ENCODE measurements at regions not wholly inside any gene's neighbourhood (a gene's known extent, or its start where the extent isn't known, plus 50 kb on each side); places are given as distances from the start of the nearest gene placed in this dataset.

- no peaks in the 10 kb centered on the region for H3K4me1 ChIP-seq (ENCODE audit: control insufficient read depth, insufficient read depth, low read length)
Observed at GRCh38 chr4:163582703-163583102, 88.2 kb downstream of the TMA16 start.

GRCh38 chr4:163587867-163588266, 93.4 kb downstream of the TMA16 start:
- H3K9ac ChIP-seq (ENCODE audit: low read depth, low read length) = no peak overlapping the region

More at GRCh38 chr4:163582703-163583102, 88.2 kb downstream of the TMA16 start:
- no peak overlapping the region for H3K27ac ChIP-seq (ENCODE audit: low read depth, low read length)
- H3K27me3 ChIP-seq (ENCODE audit: control insufficient read depth, insufficient read depth, low read length) = no peaks in the 10 kb centered on the region
- peaks cover 2% of the 10 kb centered on the region for H3K9me3 ChIP-seq (ENCODE audit: control insufficient read depth, insufficient read depth, low read length)
- H3K9ac ChIP-seq (ENCODE audit: low read depth, low read length) = no peak overlapping the region
- H3K4me3 ChIP-seq (ENCODE audit: low read depth, low read length) = no peak overlapping the region
- no peaks in the 10 kb centered on the region for H3K36me3 ChIP-seq (ENCODE audit: control insufficient read depth, insufficient read depth, low read length)

GRCh38 chr4:163588532-163588931, 94.0 kb downstream of the TMA16 start:
- Histone ChIP-seq H3K9ac (ENCODE audit: low read depth, low read length) (no peak overlapping the region), H3K27me3 (ENCODE audit: control insufficient read depth, insufficient read depth, low read length) (no peaks in the 10 kb centered on the region), H3K27ac (ENCODE audit: low read depth, low read length) (no peak overlapping the region), H3K4me1 (ENCODE audit: control insufficient read depth, insufficient read depth, low read length) (no peaks in the 10 kb centered on the region), H3K9me3 (ENCODE audit: control insufficient read depth, insufficient read depth, low read length) (peaks cover 2% of the 10 kb centered on the region), H3K4me3 (ENCODE audit: low read depth, low read length) (no peak overlapping the region), H3K36me3 (ENCODE audit: control insufficient read depth, insufficient read depth, low read length) (no peaks in the 10 kb centered on the region)

More at GRCh38 chr4:163587867-163588266, 93.4 kb downstream of the TMA16 start:
- Histone ChIP-seq H3K27ac (ENCODE audit: low read depth, low read length) (no peak overlapping the region), H3K4me1 (ENCODE audit: control insufficient read depth, insufficient read depth, low read length) (no peaks in the 10 kb centered on the region), H3K36me3 (ENCODE audit: control insufficient read depth, insufficient read depth, low read length) (no peaks in the 10 kb centered on the region), H3K4me3 (ENCODE audit: low read depth, low read length) (no peak overlapping the region), H3K9me3 (ENCODE audit: control insufficient read depth, insufficient read depth, low read length) (peaks cover 2% of the 10 kb centered on the region), H3K27me3 (ENCODE audit: control insufficient read depth, insufficient read depth, low read length) (no peaks in the 10 kb centered on the region)

- peaks cover 2% of the 10 kb centered on the region for H3K9me3 ChIP-seq (ENCODE audit: control insufficient read depth, insufficient read depth, low read length)
- no peaks in the 10 kb centered on the region for H3K4me1 ChIP-seq (ENCODE audit: control insufficient read depth, insufficient read depth, low read length)
- H3K27me3 ChIP-seq (ENCODE audit: control insufficient read depth, insufficient read depth, low read length) = no peaks in the 10 kb centered on the region
- no peaks in the 10 kb centered on the region for H3K36me3 ChIP-seq (ENCODE audit: control insufficient read depth, insufficient read depth, low read length)
- H3K9ac ChIP-seq (ENCODE audit: low read depth, low read length) = no peak overlapping the region
- no peak overlapping the region for H3K4me3 ChIP-seq (ENCODE audit: low read depth, low read length)
- no peak overlapping the region for H3K27ac ChIP-seq (ENCODE audit: low read depth, low read length)
Observed at GRCh38 chr4:163590103-163590502, 95.6 kb downstream of the TMA16 start.

GRCh38 chr4:163590619-163591264, 96.3 kb downstream of the TMA16 start:
- no peaks in the 10 kb centered on the region for H3K27me3 ChIP-seq (ENCODE audit: control insufficient read depth, insufficient read depth, low read length)
- peaks cover 2% of the 10 kb centered on the region for H3K9me3 ChIP-seq (ENCODE audit: control insufficient read depth, insufficient read depth, low read length)
- H3K4me3 ChIP-seq (ENCODE audit: low read depth, low read length) = no peak overlapping the region
- H3K9ac ChIP-seq (ENCODE audit: low read depth, low read length) = no peak overlapping the region
- H3K27ac ChIP-seq (ENCODE audit: low read depth, low read length) = no peak overlapping the region
- no peaks in the 10 kb centered on the region for H3K4me1 ChIP-seq (ENCODE audit: control insufficient read depth, insufficient read depth, low read length)
- no peaks in the 10 kb centered on the region for H3K36me3 ChIP-seq (ENCODE audit: control insufficient read depth, insufficient read depth, low read length)

- Histone ChIP-seq H3K9me3 (ENCODE audit: control insufficient read depth, insufficient read depth, low read length) (peaks cover 2% of the 10 kb centered on the region), H3K4me1 (ENCODE audit: control insufficient read depth, insufficient read depth, low read length) (no peaks in the 10 kb centered on the region), H3K27ac (ENCODE audit: low read depth, low read length) (no peak overlapping the region), H3K9ac (ENCODE audit: low read depth, low read length) (no peak overlapping the region), H3K36me3 (ENCODE audit: control insufficient read depth, insufficient read depth, low read length) (no peaks in the 10 kb centered on the region), H3K27me3 (ENCODE audit: control insufficient read depth, insufficient read depth, low read length) (no peaks in the 10 kb centered on the region), H3K4me3 (ENCODE audit: low read depth, low read length) (no peak overlapping the region)
Observed at GRCh38 chr4:163591614-163592020, 97.1 kb downstream of the TMA16 start.

GRCh38 chr4:163592212-163592611, 97.7 kb downstream of the TMA16 start:
- no peaks in the 10 kb centered on the region for H3K27me3 ChIP-seq (ENCODE audit: control insufficient read depth, insufficient read depth, low read length)
- H3K9ac ChIP-seq (ENCODE audit: low read depth, low read length) = no peak overlapping the region
- no peak overlapping the region for H3K4me3 ChIP-seq (ENCODE audit: low read depth, low read length)
- no peak overlapping the region for H3K27ac ChIP-seq (ENCODE audit: low read depth, low read length)
- no peaks in the 10 kb centered on the region for H3K4me1 ChIP-seq (ENCODE audit: control insufficient read depth, insufficient read depth, low read length)
- no peaks in the 10 kb centered on the region for H3K36me3 ChIP-seq (ENCODE audit: control insufficient read depth, insufficient read depth, low read length)
- peaks cover 2% of the 10 kb centered on the region for H3K9me3 ChIP-seq (ENCODE audit: control insufficient read depth, insufficient read depth, low read length)

GRCh38 chr4:163595580-163595979, 101.1 kb downstream of the TMA16 start:
- Histone ChIP-seq H3K9ac (ENCODE audit: low read depth, low read length) (no peak overlapping the region), H3K4me3 (ENCODE audit: low read depth, low read length) (no peak overlapping the region), H3K27me3 (ENCODE audit: control insufficient read depth, insufficient read depth, low read length) (no peaks in the 10 kb centered on the region), H3K27ac (ENCODE audit: low read depth, low read length) (no peak overlapping the region), H3K36me3 (ENCODE audit: control insufficient read depth, insufficient read depth, low read length) (no peaks in the 10 kb centered on the region), H3K9me3 (ENCODE audit: control insufficient read depth, insufficient read depth, low read length) (no peaks in the 10 kb centered on the region), H3K4me1 (ENCODE audit: control insufficient read depth, insufficient read depth, low read length) (peaks cover 6% of the 10 kb centered on the region)

GRCh38 chr4:163598028-163598427, 103.5 kb downstream of the TMA16 start:
- no peaks in the 10 kb centered on the region for H3K36me3 ChIP-seq (ENCODE audit: control insufficient read depth, insufficient read depth, low read length)
- H3K4me1 ChIP-seq (ENCODE audit: control insufficient read depth, insufficient read depth, low read length) = peaks cover 6% of the 10 kb centered on the region
- H3K27ac ChIP-seq (ENCODE audit: low read depth, low read length) = no peak overlapping the region
- H3K9me3 ChIP-seq (ENCODE audit: control insufficient read depth, insufficient read depth, low read length) = no peaks in the 10 kb centered on the region
- H3K27me3 ChIP-seq (ENCODE audit: control insufficient read depth, insufficient read depth, low read length) = no peaks in the 10 kb centered on the region
- no peak overlapping the region for H3K9ac ChIP-seq (ENCODE audit: low read depth, low read length)
- no peak overlapping the region for H3K4me3 ChIP-seq (ENCODE audit: low read depth, low read length)

GRCh38 chr4:163598489-163598888, 104.0 kb downstream of the TMA16 start:
- H3K27me3 ChIP-seq (ENCODE audit: control insufficient read depth, insufficient read depth, low read length) = no peaks in the 10 kb centered on the region
- H3K9me3 ChIP-seq (ENCODE audit: control insufficient read depth, insufficient read depth, low read length) = no peaks in the 10 kb centered on the region
- no peak overlapping the region for H3K9ac ChIP-seq (ENCODE audit: low read depth, low read length)
- no peak overlapping the region for H3K27ac ChIP-seq (ENCODE audit: low read depth, low read length)
- H3K4me3 ChIP-seq (ENCODE audit: low read depth, low read length) = no peak overlapping the region
- peaks cover 6% of the 10 kb centered on the region for H3K4me1 ChIP-seq (ENCODE audit: control insufficient read depth, insufficient read depth, low read length)
- no peaks in the 10 kb centered on the region for H3K36me3 ChIP-seq (ENCODE audit: control insufficient read depth, insufficient read depth, low read length)

GRCh38 chr4:163600727-163601126, 106.2 kb downstream of the TMA16 start:
- H3K4me3 ChIP-seq (ENCODE audit: low read depth, low read length) = no peak overlapping the region
- H3K4me1 ChIP-seq (ENCODE audit: control insufficient read depth, insufficient read depth, low read length) = peaks cover 6% of the 10 kb centered on the region
- H3K27ac ChIP-seq (ENCODE audit: low read depth, low read length) = no peak overlapping the region
- H3K36me3 ChIP-seq (ENCODE audit: control insufficient read depth, insufficient read depth, low read length) = no peaks in the 10 kb centered on the region
- H3K27me3 ChIP-seq (ENCODE audit: control insufficient read depth, insufficient read depth, low read length) = no peaks in the 10 kb centered on the region
- no peaks in the 10 kb centered on the region for H3K9me3 ChIP-seq (ENCODE audit: control insufficient read depth, insufficient read depth, low read length)
- no peak overlapping the region for H3K9ac ChIP-seq (ENCODE audit: low read depth, low read length)
